Loucy (cell line): ENCODE measurements at regions not wholly inside any gene's neighbourhood (a gene's known extent, or its start where the extent isn't known, plus 50 kb on each side); places are given as distances from the start of the nearest gene placed in this dataset.

Experiments used
- H2AFZ ChIP-seq: fragments of 200-600 bp; sonication (generic); 2 replicates; pipeline ENCODE4 v1.6.0; 2016; ENCODE audit warnings: antibody characterized with exemption, mild to moderate bottlenecking, low read length, moderate library complexity
- H3F3A ChIP-seq: fragments of 200-600 bp; 2 replicates; pipeline ENCODE4 v1.6.0; 2016; ENCODE audit warnings: antibody characterized with exemption, low read depth, mild to moderate bottlenecking
- H3K27me3 ChIP-seq: fragments of 200-600 bp; sonication (generic); 2 replicates; pipeline ENCODE4 v1.6.1; 2014; ENCODE audit warnings: low read length, mild to moderate bottlenecking; ENCODE audit not compliant: insufficient read depth, poor library complexity, severe bottlenecking
- H3K36me3 ChIP-seq: fragments of 200-600 bp; sonication (generic); 2 replicates; pipeline ENCODE4 v1.6.1; 2016; ENCODE audit warnings: low read length; ENCODE audit not compliant: insufficient read depth
- H3K4me1 ChIP-seq: fragments of 200-600 bp; sonication (generic); 2 replicates; pipeline ENCODE4 v1.5.1; 2014; ENCODE audit warnings: low read length, mild to moderate bottlenecking; ENCODE audit not compliant: insufficient read depth, poor library complexity, severe bottlenecking
- H3K4me2 ChIP-seq: fragments of 200-600 bp; sonication (generic); 2 replicates; pipeline ENCODE4 v1.6.0; 2014; ENCODE audit warnings: antibody characterized with exemption, low read length, low read depth, mild to moderate bottlenecking; ENCODE audit not compliant: poor library complexity, severe bottlenecking
- H3K4me3 ChIP-seq: fragments of 200-600 bp; sonication (generic); 2 replicates; pipeline ENCODE4 v1.5.1; 2014; ENCODE audit warnings: low read length, mild to moderate bottlenecking, mixed read lengths; ENCODE audit not compliant: poor library complexity, severe bottlenecking
- H3K79me2 ChIP-seq: fragments of 200-600 bp; sonication (generic); 2 replicates; pipeline ENCODE4 v1.6.1; 2014; ENCODE audit warnings: low read length; ENCODE audit not compliant: insufficient read depth
- H3K9ac ChIP-seq: fragments of 200-600 bp; sonication (generic); 2 replicates; pipeline ENCODE4 v1.6.0; 2014; ENCODE audit warnings: mild to moderate bottlenecking, low read depth, low read length, moderate library complexity; ENCODE audit not compliant: poor library complexity, severe bottlenecking
- H3K9me2 ChIP-seq: fragments of 200-600 bp; sonication (generic); replicated peaks from 2 replicates; pipeline ENCODE4 v1.6.1; 2016; ENCODE audit warnings: low read depth, low read length, mixed read lengths
- H3K9me3 ChIP-seq: fragments of 200-600 bp; sonication (generic); 2 replicates; pipeline ENCODE4 v1.6.1; 2014; ENCODE audit warnings: mild to moderate bottlenecking, antibody characterized with exemption, low read length, low read depth; ENCODE audit not compliant: insufficient read depth
- H4K20me1 ChIP-seq: fragments of 200-600 bp; sonication (generic); 2 replicates; pipeline ENCODE4 v1.6.0; 2014; ENCODE audit warnings: antibody characterized with exemption, low read length, mild to moderate bottlenecking; ENCODE audit not compliant: insufficient read depth, poor library complexity, severe bottlenecking
- EZH2phosphoT487 ChIP-seq: fragments of 200-600 bp; IDR thresholded peaks from 2 replicates; pipeline ENCODE4 v1.6.1; 2018; ENCODE audit warnings: antibody characterized with exemption, mild to moderate bottlenecking, moderate library complexity, borderline replicate concordance
- TF ChIP-seq, protein P1 (sequence below): fragments of 200-600 bp; sonication (generic); conservative IDR thresholded peaks from 2 replicates; pipeline ENCODE4 v1.5.1; 2014; ENCODE audit warnings: mild to moderate bottlenecking, antibody characterized with exemption, low read length

DNA sequence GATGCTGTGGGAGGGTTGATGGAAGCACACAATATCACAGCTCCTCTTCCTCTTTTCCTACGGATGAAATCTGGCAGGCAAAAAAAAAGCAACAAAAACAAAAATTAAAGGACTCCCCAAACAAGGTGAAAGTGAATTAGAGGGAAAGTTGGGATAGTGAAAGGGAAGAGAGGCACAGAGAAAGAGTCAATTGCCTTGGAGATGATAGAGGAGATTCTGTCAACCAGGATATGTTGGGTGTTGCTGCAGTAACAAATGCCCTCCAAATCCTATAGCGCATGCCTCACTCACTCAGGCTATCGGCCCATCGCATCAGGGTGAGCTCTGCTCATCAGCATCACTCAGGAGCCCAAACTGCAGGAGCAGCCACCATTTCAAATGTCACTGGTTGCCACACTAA lies 119.1 kb downstream of the DLEU7 start:
- no peaks in the 10 kb centered on the region for H3K27me3 ChIP-seq
- H3K4me3 ChIP-seq: no peak overlapping the region

DNA sequence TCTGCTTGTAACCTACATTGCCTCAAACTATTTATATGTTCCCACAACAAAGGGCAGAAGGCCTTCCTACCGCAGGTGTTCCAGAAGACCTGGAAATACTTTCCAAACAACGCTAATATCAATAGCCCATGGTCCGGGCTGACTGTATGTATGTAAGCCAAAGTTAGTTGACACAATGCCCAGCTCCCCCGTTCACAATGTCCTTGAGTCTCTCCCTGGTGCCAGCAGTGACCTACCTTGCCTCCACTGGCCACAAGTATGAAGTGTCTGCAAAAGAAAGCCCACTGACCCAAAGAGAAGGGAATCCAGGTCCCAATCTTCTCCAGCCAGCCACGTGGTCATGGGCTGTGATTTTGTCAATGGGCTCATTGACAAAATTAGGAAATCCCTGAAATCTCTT lies 118.6 kb downstream of the DLEU7 start:
- Histone ChIP-seq H3K79me2 (no peaks in the 10 kb centered on the region), H3K9ac (no peak overlapping the region), H3K4me1 (peaks cover 6% of the 10 kb centered on the region), H3K9me3 (no peaks in the 10 kb centered on the region), H3K4me2 (no peak overlapping the region), H3K27me3 (no peaks in the 10 kb centered on the region), H3F3A (no peaks in the 10 kb centered on the region), H4K20me1 (no peaks in the 10 kb centered on the region), H3K9me2 (no peaks in the 10 kb centered on the region), H2AFZ (no peak overlapping the region), H3K36me3 (no peaks in the 10 kb centered on the region), H3K4me3 (no peak overlapping the region)
- TF ChIP-seq EZH2phosphoT487: no peak
- TF ChIP-seq, protein P1, sequence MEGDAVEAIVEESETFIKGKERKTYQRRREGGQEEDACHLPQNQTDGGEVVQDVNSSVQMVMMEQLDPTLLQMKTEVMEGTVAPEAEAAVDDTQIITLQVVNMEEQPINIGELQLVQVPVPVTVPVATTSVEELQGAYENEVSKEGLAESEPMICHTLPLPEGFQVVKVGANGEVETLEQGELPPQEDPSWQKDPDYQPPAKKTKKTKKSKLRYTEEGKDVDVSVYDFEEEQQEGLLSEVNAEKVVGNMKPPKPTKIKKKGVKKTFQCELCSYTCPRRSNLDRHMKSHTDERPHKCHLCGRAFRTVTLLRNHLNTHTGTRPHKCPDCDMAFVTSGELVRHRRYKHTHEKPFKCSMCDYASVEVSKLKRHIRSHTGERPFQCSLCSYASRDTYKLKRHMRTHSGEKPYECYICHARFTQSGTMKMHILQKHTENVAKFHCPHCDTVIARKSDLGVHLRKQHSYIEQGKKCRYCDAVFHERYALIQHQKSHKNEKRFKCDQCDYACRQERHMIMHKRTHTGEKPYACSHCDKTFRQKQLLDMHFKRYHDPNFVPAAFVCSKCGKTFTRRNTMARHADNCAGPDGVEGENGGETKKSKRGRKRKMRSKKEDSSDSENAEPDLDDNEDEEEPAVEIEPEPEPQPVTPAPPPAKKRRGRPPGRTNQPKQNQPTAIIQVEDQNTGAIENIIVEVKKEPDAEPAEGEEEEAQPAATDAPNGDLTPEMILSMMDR: no peak

More for the DNA sequence above, 119.1 kb downstream of the DLEU7 start:
- TF ChIP-seq, protein P1: no peak
- no peaks in the 10 kb centered on the region for H4K20me1 ChIP-seq
- H3K79me2 ChIP-seq: no peaks in the 10 kb centered on the region
- H2AFZ ChIP-seq: no peak overlapping the region
- no peaks in the 10 kb centered on the region for H3K36me3 ChIP-seq
- no peaks in the 10 kb centered on the region for H3K9me3 ChIP-seq
- H3K9ac ChIP-seq: no peak overlapping the region
- peaks cover 6% of the 10 kb centered on the region for H3K4me1 ChIP-seq
- no peak overlapping the region for H3K4me2 ChIP-seq
- no peaks in the 10 kb centered on the region for H3K9me2 ChIP-seq
- H3F3A ChIP-seq: no peaks in the 10 kb centered on the region

DNA sequence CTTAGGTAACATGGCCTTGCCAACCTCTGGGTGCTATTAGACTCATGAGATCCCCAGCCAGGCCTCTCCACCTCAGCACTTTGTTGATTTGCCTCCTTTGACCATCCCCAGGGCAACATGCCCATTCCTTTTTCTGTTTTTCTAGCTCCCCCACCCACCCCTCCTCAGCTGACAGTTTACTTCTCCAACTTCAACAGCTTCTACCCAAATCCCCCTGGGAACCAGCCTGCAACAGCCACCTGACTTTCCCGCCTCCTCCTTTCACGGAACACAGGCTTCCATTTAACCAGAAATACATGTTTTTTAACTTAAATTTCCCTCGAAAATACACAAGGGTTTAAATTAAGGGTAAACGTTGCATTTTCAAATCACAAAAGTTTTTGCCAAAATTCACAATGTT lies 117.3 kb downstream of the DLEU7 start:
- no peaks in the 10 kb centered on the region for H3F3A ChIP-seq
- no peaks in the 10 kb centered on the region for H4K20me1 ChIP-seq
- no peaks in the 10 kb centered on the region for H3K9me2 ChIP-seq
- H3K4me2 ChIP-seq: no peak overlapping the region
- no peak for TF ChIP-seq EZH2phosphoT487
- TF ChIP-seq, protein P1: no peak
- no peaks in the 10 kb centered on the region for H3K27me3 ChIP-seq
- no peak overlapping the region for H3K4me3 ChIP-seq
- peaks cover 6% of the 10 kb centered on the region for H3K4me1 ChIP-seq
- H3K79me2 ChIP-seq: no peaks in the 10 kb centered on the region
- H3K9me3 ChIP-seq: no peaks in the 10 kb centered on the region
- H3K36me3 ChIP-seq: no peaks in the 10 kb centered on the region
- H3K9ac ChIP-seq: no peak overlapping the region
- no peak overlapping the region for H2AFZ ChIP-seq
